HG03175 (cell line): ENCODE measurements at regions not wholly inside any gene's neighbourhood (a gene's known extent, or its start where the extent isn't known, plus 50 kb on each side); places are given as distances from the start of the nearest gene placed in this dataset.

Source experiments
- ATAC-seq: cut with Tn5 transposase; IDR thresholded peaks from one replicate; pipeline ENCODE4 v1.9.1; 2021; ENCODE audit warnings: mild to moderate bottlenecking, moderate library complexity; ENCODE audit not compliant: unreplicated experiment

DNA sequence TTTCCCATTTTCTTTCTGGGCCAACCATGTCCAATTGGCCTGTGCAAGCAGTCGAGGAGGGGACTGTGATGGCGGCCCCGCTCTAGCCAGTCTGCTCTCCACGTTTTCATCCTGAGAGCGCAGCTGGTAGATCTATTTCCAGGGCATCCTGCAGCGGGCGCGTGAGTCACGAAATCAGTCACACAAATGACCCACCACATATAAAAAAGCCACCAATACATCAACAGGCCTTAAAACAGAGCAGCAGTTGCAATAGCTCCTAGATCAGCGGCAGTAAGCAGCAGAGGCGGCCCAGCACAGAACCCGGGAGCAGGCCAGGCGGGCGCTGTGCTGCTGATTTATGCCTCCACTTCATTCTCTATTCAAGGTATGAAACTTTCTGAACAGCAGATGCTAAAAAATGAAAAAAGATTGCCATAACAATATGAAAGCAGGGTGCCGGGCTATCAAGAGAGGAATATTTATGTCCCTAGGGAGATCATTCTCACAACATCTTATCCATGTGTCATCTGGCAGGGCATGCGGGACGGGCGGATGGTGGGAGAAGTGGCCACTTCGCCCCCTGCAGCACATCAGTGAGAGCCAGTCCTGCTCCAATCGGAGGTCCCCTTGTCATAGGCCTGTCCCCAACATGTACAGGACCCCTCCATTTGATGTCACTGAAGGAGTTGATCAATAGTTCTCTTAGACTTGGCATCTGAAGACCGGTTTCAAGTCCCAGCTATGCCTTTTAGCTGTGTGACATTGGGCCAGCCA, 98.0 kb upstream of the GPR26 start:
- ATAC-seq: no peak

DNA sequence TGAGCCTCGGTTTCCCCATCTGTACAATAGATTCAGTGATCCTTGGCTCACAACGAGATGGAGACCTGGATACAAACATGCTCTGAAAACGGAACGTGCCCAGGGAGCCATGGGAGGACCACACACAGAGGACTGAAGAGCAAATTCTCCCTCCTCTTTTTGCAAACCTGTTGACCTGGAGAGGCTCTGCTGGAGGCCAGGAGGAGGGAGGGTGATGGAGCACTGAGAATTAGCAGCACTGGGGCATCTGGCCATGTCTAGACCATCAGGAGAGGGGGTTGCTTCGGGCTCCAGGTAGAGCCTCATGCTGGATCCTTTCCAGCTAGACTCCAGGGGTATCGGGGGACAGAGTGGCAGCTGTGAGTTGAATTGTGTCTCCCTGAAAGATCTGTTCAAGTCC, 97.4 kb upstream of the GPR26 start:
- ATAC-seq: no peak

DNA sequence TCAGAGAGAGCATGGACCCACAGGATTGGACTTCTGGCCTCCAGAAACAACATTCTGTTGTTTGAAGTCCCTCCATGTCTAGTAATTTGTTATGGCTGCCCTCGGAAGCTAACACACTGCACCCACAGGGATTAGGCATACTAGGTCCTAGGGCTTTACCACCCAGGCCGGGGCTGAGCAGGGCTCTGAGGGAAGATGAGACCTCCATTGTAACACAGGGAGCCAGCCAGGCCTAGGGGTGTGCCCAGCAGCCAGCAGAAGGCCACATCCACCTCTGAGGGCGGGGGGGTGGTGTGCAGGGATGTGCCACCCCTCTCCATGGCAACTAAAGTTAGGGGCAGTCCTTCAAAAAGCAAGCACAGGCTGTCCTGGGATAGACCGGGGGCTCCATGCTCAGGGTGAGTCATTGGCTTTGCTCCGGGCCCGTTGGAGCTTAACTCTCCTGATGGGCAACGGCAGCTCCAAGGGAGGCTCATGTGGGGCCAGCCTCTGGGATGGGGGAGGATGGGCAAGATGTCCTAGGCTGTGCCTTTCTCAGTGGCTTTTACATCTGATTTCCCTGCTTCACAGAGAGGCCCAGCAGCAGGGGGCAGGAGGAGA, 96.6 kb upstream of the GPR26 start:
- ATAC-seq: no peak

DNA sequence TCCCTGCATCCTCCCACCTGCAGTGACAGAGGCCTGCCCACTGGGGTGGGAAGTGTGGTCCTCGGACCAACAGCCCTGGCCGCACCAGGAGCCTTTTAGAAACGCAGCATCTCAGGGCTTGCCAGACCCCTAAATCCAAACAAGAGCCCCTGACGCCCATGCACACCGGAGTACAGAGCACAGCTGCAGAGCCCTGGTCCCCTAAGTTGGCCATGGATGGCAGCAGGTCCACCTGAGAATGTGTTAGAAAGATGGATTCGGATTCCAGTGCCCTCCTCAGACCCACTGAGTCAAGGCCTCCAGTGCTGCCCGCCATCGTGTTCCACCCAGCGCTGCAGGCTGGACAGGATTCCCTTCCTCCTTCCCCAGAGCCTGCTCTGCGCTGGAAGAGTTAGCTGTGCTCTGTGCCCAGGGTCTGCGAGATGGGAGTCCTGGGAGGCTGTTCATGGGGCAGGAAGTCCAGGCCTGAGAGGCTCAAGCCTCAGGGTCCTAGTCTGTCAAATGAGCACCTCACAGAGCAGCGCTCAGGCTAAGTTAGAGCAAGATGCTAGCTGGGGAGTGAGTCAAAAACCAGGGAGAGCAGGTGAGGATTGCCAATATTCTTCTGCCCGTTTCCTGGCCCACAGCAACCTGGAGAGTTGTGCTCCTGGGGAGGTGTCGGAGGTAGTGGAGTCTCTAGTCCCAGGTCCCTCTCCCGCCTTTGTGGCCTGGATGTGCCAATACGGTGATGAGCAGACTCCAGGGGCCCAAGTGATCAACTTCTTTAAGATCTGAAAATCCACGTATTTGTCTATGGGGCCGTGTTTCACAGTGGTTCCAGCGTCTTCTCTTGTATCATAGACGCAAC, 95.9 kb upstream of the GPR26 start:
- no peak for ATAC-seq

DNA sequence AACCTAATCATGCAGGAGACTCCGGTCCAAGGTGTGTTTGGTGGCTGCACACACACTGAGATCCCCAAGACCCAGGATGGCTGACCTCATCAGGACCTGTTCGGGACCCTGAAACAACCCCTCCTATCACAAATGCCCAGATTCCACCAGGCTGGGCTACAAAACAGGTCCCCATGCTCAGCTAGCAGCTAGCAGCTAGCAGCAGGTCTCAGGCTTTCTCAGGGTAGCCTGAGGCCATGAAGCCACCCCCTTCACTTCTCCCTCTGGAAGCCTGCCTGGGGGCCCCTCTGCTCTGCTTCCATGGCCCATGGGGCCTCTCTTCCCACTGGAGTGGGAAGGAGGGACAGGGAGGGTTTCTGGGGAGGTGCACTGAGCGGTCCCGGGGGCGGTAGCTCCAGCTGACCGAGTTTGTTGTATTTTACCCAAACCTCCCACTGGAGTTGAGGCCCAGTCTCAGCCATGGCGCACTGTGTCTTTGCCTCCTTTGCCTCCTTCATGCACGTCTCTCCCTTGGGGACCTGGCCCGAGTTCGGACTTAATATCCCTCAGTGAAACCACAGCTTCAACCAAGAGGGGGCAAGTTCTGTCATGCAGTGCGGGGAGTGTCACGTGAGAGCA, 95.1 kb upstream of the GPR26 start:
- ATAC-seq: no peak

DNA sequence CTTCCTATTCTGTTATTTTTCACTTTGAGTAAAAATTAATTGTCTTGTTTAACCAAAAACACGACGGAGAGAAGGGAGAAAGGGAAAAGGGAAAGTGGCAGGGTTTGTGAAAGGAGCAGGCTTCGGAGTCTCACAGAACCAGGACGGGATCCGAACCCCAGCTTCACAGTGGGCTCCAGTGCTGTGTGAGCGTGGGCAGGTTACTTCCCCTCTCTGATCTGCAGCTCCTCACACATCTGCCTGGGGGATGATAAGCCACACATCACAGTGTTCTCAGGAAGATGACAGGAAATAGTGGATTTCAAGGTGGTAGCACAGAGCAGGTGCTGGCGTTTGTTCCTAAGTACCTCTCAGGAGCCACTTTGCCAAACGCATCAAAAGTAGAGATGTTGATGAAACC, 94.2 kb upstream of the GPR26 start:
- no peak for ATAC-seq

DNA sequence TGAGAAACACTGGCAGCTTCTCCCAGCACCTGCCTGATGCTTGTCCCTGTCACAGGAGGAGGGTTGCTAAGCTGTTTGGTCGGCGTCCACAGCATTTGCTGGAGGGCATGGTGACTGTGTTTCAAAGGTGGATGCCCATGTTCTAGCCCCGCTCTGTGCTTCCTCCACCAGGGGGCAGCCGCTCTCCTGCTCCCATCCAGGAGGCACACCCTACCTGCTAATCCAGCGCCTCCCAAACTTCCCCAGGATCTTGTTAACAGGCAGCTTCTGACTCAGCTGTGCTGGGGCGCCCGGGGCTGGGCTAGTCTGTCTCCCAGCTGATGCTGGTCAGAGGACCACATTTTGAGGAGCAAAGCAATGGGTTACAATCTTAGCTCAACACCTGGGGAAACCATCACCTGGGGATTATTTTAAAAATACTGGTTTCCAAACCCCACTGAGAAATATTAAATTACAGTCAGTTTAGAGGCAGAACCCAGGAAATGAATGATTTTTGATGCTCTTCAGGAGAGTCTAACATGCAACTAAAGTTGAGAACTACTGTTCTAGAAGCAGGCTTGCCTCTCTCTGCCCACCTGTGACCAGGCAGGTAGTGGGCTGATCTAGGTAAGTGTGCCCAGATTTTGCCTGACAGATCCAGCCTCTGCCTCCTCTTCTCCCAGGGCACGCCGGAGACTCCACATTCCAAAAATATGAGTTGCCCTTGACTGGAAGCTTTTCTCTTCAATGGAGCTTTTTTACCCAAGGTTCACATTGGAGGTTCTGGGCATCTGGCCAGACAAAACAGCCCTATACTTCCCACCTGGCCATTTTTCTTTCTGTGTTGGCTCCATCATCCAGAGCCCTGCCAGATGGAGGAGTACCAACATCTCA, 92.7 kb upstream of the GPR26 start:
- ATAC-seq: no peak

DNA sequence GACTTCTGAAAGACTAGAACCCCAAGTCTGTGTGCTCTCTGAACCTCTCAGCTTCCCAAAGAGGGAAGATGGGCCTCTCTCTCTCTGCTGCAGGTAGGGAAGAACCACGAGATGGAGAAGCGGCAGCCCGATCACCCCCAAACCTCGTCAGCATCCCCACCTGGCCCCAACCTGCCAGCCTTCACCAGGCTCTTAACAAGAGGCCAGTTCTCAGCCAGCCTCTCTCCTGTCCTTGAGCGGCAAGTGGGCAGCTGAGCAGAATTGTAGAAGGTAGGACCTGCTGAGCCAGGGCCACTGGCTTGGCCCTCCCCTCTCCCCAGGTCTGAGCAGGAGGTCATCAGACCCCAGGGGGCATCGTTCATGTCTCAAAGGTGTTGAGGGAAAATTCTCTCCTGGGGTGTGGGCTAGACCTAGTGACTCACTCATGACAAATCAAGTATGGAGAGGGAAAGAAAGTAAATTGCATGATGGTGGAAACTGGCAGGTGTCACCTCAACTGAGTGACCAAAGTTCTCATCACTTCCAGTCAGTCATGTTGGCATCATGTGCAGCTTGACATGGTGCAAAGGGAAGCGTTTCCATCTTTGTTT, 92.0 kb upstream of the GPR26 start:
- ATAC-seq: no peak

DNA sequence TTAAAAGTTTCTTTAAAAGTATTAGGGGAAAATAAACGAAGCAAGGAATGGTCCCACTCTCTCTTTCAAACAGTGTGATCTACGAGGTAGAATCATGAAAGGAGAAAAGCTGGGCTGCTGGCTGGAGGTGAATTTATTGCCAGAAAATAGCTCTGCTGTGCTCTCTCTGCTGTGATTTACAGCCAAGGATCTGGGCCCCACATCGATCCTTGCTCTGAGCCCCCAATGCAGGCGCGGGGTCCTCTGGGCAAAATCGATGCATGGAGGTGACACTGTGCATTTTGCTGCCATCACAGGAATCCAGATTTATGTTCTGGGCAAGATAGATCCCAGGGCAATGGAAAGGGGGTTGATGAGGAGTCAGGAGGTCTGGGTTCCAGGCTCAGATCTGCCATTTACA, 91.0 kb upstream of the GPR26 start:
- no peak for ATAC-seq

DNA sequence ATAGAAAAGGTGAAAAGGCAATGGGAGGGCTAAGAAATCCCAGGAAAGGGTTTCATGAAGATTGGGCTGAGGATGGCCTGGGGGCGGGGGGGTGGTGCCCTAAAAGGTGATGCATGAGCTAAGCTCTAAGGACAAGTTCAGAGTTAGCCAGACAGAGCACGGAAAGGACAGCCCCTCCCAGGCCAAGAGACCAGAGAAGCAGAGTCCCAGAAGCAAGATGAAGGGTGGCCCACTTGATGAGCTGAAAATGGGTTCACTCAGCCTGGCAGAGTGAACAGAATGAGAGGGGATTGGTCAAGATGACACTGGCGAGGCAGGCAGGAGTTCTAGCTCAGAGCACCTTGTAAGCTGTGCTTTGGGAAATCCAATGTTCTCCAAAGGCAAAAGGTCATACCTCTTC, 89.4 kb upstream of the GPR26 start:
- ATAC-seq: no peak

DNA sequence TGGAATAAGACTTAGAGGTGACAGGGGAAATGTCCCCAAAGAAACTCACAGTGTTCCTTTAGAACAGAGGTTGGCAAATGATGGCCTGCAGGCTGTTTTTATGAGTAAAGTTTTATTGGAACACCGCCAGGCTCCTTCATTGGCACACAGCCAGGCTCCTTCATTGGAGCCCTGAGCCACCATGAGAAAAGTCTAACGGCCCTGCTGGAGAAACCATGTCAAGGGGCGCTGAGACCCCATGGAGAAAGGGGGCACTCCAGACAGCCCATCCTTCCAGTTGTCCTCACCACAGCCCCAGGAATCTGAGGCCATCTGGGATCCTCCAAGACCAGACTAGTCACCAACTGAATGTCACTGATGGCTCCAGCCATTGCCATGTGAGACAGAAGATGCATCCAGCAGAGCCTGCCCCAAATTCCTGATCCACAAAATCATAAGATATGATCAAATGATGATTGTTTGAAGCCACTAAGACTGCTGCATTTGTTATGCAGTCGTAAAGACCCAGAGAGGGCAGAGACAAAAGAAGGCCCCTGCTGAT, 88.2 kb upstream of the GPR26 start:
- no peak for ATAC-seq

DNA sequence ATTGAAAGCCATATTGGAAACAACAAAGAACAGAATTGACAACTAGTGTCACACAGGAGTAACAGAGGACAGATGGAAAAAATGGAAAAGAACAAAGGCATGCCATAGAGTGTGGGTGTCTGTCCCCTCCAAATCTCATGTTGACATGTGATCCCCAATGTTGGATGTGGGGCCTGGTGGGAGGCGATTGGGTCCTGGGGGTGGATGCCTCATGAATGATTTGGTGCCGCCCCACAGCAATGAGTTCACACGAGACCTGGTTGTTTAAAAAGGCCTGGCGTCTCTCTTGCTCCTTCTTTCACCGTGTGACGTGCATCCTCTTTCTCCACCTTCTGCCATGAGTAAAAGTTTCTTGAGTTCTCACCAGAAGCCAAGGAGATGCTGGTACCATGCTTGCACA, 87.4 kb upstream of the GPR26 start:
- ATAC-seq: no peak

DNA sequence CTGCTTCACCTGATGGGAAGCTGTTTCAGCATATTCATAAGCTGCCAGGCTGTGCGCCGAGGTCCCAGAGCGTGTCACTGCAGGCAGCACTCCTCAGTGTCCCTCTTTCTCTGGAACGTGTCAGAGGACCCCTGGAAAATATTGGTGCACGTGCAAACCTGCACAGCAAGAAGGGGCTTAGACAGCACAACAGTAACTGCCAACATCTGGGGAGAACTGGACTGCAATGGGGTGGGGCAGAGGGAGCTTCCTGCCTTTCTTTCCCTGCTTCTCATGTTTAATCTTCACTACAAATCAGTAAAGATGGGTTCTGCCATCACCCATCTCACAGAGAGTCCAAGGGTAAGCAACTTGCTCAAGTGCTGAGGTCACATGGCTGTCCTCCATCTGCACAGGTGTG, 86.5 kb upstream of the GPR26 start:
- no peak for ATAC-seq

DNA sequence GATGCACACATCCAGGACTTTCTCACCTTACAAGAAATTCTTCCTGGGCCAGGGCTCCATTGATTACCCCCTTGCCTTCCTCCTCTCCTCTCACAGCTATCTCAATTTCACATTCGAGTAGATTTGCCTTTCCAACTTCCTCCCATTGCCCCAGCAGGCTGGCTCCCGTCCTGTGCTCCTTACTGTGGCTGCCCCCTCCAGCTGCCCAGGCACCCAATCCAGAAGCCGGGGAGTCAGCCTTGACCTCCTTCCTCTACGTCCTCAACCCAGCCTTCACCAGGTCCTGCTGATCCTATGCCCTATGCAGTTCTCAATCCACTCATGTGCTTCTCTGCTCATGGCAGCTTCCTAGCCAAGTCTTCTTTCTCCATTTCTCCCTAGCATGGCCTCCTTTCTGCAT, 85.7 kb upstream of the GPR26 start:
- no peak for ATAC-seq

DNA sequence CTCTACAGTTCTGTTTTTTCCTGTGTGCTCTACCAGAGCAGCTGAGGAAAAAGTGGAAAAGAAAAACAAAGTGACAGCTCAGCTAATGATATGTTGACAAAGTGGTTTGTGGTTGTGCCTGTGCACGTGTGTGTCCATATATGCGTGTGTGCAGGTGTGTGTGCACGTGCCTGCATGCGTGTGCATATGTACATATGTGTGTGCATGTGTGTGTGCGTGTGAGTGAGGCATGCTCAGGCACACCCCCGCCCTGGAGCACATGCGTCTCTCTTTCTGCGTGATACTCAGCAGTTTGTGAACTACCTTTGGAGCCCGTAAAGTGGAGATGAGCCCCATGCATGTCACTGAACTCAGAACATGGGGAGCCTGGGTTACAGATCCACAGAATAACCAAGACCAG, 84.5 kb upstream of the GPR26 start:
- ATAC-seq: no peak

DNA sequence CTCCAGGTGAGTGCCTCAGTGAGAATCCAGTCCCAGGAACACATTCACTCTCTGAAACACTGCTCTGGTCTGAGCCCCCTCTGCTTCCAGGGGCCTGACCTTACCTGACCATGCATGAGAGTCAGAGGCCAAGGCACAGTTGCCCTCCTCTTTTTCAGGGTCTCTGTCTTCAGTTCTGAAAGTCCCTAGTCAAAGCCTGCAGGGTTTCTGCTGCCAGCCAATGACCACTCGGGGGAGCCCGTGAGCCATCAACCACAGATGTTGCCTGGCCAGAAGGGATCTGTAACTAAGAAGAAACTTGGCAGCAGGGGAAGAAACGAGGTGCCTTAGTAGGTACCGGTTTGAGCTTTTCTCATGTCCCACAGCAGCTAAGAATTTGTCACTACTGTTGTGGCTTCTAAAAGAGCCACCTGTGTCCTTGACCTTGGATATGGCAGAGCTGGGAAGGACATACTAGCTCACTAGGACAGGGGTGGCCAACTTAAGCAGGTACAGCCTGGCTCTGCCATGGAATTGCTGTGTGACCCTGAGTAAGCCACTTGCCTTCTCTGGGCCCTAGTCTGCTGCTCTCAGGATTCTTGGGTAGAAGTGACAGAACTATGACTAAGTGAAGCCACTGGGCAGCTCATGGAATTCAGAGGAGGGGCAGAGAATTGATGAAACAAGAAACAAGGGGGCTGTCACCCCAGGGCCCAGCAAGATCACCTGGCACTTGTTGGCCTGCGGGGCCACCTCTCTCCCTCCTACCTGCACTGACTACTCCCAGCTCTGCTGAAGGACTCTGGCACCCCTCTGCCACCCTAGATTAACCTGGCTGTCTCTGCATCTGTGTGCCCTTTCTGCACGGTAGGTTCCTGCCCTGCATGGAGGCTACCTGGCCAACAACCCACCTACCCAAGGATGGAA, 83.8 kb upstream of the GPR26 start:
- ATAC-seq: peak; percentile 60

DNA sequence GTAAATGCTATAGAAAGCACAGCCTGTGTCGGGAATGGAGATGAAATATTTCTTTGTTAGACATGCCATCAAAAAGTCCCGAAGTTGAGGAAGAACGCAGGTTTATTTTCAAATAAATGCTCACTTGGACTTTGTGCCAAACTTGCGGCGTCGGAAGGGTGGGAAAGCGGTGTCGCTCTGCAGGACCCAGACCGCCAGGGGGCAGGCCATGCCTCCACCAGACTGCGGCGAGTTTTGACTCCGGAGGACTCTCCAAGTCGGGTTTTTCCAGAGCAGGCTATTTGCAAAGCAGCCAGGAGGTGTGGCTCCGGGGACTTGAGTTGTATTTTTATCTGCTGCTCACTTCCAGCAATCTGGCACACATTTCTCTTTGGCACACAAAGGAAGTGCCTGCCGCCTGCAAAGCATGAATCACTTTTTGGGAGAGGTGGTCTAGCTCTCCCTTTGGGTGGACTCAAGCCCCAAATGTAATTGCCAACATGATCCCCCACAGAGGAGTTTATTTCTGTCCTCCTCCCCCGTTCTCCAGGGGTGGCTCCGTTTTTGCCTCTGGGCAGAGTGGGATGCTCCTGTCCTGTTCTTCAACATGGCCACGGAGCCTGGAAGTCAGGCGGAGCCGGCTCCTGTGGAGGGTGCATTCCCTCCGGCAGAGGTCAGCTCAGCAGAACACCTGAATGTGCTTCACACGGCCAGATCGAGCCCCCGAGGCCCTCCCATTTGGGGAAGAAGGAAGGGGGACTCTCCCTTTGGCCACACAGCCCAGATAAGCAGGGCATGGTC, 82.3 kb upstream of the GPR26 start:
- ATAC-seq: no peak

DNA sequence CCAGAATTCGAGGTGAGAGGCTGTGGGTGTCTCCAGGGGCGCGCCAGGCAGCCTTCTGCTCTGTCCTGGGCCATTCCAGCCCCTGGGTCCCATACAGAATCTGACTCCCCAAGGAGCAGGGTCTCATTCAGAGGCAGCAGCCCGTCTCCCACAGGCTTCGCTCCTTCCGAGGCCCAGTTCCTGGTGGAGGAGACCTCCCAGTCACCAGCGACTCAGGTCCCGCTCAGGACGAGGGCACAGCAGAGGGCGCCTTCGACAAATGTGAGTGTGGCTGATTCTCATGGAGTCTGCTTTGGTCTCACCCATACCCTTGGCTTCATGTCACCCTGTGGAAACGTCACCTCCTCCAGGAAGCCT, 81.8 kb upstream of the GPR26 start:
- ATAC-seq: no peak
